M059J (cell line): ENCODE measurements at regions not wholly inside any gene's neighbourhood (a gene's known extent, or its start where the extent isn't known, plus 50 kb on each side); places are given as distances from the start of the nearest gene placed in this dataset.

Source experiments
- DNase-seq: peaks from one replicate; pipeline ENCODE4 v3.0.0-alpha.2; 2012; ENCODE audit warnings: low read depth

GRCh38 chr12:107472308-107472707, 213.3 kb upstream of the PWP1 start:
- no peak for DNase-seq

- DNase-seq: no peak
These were observed 211.5 kb upstream of the PWP1 start for GRCh38 chr12:107474099-107474498.

GRCh38 chr12:107474639-107475539, 210.7 kb upstream of the PWP1 start:
- DNase-seq: no peak

DNA sequence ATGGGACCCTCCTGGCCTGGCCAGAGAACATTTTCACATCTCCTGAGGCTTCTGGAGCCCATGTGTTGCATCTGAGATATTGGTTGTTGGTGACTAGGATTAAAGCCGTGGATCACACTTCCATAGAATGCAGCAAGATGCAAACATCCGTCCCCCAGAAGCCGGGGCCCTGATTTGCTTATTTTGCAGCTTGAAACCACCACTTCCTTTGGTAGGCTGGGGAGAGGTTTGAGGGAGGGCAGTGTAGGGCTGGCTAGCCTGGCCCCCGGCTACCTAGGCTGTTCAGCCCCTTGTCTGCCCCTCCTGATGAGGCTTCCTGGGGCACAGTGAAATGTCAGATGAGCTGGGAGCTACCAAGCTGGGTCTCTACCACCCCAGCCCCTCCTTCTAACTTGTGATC, 209.7 kb upstream of the PWP1 start:
- no peak for DNase-seq

- DNase-seq: no peak
These were observed 208.6 kb upstream of the PWP1 start for GRCh38 chr12:107477018-107477417.

DNA sequence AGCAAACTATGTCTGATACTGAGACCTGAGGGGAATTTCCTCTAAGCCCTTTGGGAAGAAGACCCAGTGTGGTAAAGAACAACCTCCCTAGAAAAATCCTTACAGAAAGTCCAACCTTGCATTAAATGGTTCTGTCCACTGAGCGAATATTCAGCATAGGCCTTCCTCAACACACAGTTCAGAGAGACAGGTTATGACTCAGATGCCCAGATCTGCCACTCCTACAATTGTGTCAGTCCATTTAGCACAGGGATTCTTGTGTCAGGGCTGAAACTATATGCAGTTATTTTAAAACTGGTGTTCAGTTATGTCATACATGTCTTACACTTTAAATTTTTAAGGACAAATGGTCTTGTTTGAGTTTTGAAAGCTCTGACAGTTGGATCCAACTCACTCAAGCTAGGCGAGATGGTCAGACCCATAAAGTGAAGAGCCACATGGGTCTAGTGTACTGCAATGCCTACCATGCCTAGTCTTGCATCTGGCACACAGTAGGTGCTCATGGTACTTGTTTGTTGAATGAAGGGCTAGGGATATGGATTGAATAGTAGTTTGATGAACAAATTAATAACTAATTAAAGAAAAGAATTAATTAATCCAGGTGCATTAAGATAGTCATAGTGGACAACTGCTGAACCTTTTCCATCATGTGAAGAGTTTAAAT, 207.5 kb upstream of the PWP1 start:
- peak; percentile 19 for DNase-seq

DNA sequence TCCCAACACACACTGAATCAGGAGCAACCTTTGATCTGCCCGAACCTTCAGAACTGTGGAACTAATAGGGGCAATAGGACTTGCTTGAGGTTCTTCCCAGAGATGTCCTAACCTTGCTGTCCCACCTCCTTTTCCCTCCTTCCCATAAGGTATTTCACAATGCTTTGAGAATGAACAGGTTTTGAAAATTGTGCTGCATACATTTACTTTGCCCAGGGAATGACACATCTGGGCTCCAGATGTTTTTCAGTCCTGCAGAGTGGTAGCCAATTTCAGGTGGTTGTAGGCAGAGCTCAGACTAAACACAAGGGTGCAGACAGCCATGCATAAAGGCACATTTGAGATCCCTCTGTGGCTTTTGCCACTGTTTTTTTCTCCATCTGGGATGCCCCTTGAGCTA, 206.7 kb upstream of the PWP1 start:
- no peak for DNase-seq

- DNase-seq: no peak
These were observed 204.6 kb upstream of the PWP1 start for GRCh38 chr12:107480836-107481608.

- peak; percentile 53 for DNase-seq
These were observed 201.4 kb upstream of the PWP1 start for GRCh38 chr12:107484230-107484629.

DNA sequence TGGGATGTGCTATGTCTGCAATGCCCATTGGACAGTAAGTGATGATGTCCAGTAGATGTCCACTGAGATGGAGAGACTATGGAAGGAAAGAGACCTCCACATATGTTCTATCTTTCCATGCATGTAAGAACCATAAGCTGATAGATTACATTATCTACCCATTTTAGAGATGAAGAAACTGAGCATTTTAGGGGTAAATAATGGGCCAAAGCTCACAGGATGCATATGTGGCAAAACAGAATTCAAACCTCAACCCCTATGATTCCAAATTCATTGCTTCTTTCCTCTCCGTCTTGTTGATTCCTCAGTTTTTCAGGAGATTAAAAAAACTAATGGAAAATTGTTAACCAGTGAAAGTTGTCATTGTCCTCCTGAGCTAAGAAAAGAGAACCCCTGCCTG, 200.7 kb upstream of the PWP1 start:
- DNase-seq: no peak

DNA sequence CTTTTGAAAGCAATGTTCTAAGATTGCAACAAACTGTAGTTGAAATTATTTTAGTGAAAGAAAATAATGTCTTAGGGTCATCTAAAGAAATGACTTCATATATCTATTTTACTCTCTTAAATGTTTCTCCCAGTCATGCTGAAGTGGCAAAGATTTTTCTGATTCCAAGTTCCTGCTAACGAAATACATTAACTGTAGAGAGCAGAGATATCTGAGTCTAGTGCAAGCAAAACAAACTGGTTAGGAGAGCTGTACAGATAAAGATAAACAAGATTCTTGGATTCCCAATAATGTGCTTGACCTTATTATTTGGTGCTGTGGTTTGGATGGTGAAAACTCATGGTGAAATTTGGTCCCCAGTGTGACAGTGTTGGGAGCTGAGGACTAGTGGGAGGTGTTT, 199.9 kb upstream of the PWP1 start:
- no peak for DNase-seq

- no peak for DNase-seq
These were observed 199.3 kb upstream of the PWP1 start for GRCh38 chr12:107486140-107486892.

GRCh38 chr12:107487011-107487680, 198.5 kb upstream of the PWP1 start:
- DNase-seq: no peak

- no peak for DNase-seq
These were observed 196.9 kb upstream of the PWP1 start for GRCh38 chr12:107488666-107489065.

GRCh38 chr12:107490010-107490409, 195.6 kb upstream of the PWP1 start:
- no peak for DNase-seq

DNA sequence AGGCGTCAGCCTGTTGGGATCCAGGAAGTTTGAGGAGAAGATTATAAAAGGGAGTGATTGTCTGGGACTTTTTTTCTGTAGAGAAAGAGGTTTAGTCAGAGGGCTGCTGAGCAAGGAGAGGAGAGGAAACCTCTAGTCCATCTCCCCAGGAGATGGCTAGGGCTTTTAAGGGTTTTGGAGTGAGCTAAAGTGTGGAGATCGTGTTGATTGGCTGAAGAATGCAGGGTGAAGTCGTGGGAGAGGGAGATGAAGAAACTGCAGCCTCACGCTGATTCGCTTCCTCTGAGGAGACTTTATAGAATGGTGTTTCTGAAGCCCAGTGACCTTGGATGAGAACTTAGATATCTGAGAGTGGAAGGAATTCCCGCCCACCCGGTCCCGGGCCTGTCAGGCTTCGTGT, 193.7 kb upstream of the PWP1 start:
- no peak for DNase-seq

DNA sequence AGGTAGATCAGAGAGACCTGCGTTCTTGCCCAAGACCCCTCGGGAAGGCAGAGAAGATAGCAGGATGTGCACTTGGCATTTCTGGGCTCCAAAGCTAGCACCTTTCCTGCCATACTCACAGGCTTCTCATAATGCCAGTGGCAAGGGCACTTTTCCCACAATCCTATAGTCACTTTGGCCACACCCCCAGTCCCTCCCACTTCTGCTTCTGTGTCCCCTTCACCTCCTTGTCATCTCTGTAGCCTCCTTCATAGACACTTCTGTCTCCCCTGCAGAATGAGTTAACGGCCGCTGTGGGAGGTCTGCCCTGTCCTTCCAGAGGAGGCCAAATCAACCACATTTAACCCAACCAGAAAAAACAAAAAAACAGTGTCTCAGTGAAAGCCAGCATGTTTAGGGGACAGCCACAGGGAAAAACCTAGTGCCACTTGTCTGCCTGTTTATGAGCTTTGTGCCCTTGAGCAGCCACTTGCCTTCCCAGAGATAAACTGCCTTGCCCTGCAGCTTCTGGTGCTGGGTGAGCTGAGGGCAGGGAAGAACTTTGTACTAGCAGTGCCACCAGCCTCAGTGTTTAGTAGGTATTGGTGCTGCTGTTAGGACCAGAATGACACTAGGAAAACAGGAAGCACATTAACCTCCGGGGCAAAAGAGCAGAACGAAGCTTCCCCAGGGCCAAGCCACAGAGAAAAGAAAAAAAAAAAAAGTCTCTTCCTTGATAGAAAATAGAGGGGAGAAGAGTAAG, 193.0 kb upstream of the PWP1 start:
- no peak for DNase-seq

DNA sequence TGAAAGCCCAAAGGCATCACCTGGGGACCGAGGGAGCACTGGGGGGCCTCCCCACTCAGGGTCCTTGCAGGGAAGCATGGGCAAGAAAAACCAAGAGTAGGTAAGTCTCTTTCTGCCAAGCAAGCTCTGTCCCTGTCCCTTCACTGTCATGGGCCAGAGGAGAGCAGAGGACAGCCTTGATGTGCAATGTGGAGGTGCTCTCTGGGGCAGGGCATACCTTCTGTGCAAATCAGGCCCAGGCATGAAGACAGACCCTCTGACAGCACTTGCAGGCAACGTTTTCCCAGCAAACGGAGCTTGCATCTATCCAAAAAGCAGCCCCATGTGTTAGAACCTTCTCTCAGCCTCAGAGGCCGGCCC, 192.5 kb upstream of the PWP1 start:
- DNase-seq: no peak

DNA sequence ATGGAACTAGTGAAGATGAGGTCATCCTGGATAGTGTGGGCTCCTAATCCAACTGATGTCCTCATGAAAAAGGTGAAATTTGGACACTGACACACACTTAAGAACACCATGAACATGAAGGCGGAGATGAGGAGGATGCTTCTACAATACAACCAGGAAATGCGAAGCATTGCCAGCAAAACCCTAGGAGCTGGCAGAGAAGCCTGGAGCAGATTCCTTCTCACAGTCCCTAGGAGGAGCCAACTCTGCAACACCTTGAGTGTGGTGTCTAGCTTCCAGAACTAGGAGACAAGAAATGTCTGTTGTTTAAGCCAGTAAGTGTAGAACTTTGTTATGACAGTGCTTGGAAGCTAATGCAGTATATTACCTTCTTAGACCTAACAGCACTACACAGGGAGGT, 191.9 kb upstream of the PWP1 start:
- DNase-seq: no peak

DNA sequence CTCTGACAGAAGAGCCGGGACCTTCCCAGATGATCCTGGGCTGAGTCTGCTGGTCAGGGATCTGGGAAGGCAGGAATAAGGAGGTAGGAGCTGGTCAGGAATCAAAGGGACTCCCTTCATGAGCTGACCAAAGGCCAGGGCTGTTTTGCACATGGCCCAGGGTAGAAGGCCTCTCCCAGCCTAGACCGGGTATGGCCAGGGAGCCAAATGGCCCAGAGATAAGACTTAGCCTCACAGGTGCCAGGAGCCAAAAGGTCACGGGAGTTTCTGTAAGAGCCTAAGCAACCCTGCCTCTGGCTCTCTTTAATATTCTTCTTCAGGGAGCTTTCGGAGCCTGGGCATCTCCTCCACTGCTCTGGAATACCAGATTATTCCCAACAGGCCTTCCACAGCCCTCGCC, 191.3 kb upstream of the PWP1 start:
- no peak for DNase-seq

DNA sequence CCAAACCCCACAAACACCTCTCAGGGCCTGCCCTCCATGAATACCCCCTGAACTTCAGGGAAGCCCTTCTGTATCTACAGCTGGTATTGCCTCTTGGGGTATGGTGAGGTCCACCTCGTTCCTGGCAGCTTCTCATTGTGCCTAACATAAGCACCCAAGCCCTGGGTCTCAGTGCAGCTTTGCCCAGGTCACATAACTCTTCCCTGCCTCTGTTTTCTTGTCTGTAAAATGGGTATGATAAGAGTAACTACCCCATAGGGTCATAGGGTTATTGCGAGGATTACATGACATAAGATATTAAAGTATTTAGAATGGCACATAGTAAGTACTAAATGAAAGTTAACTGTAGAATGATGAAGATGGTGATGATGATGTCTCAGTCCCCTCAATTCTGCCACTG, 190.0 kb upstream of the PWP1 start:
- no peak for DNase-seq
